CD8-positive, alpha-beta memory T cell (primary cell): ENCODE measurements at regions not wholly inside any gene's neighbourhood (a gene's known extent, or its start where the extent isn't known, plus 50 kb on each side); places are given as distances from the start of the nearest gene placed in this dataset.
"Not testable (repeated sequence)": the region's sequence is repeated elsewhere in the genome, so short reads cannot be mapped to it uniquely, and the experiment has no call there.

Experiments used
- CTCF ChIA-PET: fragments of 350-600 bp; sonication (Branson Sonifier 250); formaldehyde crosslinking; loops from one replicate; lab custom pipeline; 2021; ENCODE audit warnings: antibody characterized with exemption; lab: Charles Lee
- POLR2A ChIA-PET: fragments of 350-600 bp; sonication (Branson Sonifier 250); formaldehyde crosslinking; loops from one replicate; lab custom pipeline; 2021; ENCODE audit warnings: antibody characterized with exemption; lab: Charles Lee
- DNase-seq, 5 donors: peaks; one replicate each; pipeline versions ENCODE4 v3.0.0 to v3.0.0-alpha.2; 2020 to 2022; ENCODE audit warnings: mixed read lengths in 1 of 5
- H3K27ac ChIP-seq: one replicate; pipeline ENCODE4 v1.7.0; 2013; ENCODE audit warnings: low read depth, mild to moderate bottlenecking, low read length, moderate library complexity
- H3K27me3 ChIP-seq: 2 replicates; pipeline ENCODE4 v1.7.0; 2013; ENCODE audit warnings: low read length, mild to moderate bottlenecking; ENCODE audit not compliant: insufficient read depth, poor library complexity, severe bottlenecking
- H3K36me3 ChIP-seq: 2 replicates; pipeline ENCODE4 v1.7.0; 2013; ENCODE audit warnings: mild to moderate bottlenecking, low read length, moderate library complexity; ENCODE audit not compliant: insufficient read depth
- H3K4me1 ChIP-seq: 2 replicates; pipeline ENCODE4 v1.7.0; 2013; ENCODE audit warnings: mild to moderate bottlenecking, low read length, moderate library complexity; ENCODE audit not compliant: insufficient read depth
- H3K4me3 ChIP-seq: 2 replicates; pipeline ENCODE4 v1.7.0; 2013; ENCODE audit warnings: mild to moderate bottlenecking, low read length
- H3K9me3 ChIP-seq: 2 replicates; pipeline ENCODE4 v1.7.0; 2013; ENCODE audit warnings: mild to moderate bottlenecking, low read length
- H3K27ac Mint-ChIP-seq, 8 donors: one replicate each; pipeline ENCODE4 v1.8.0; 2020 to 2021; ENCODE audit warnings: mixed read lengths in 8 of 8, mild to moderate bottlenecking in 6 of 8, inconsistent platforms in 3 of 8, moderate library complexity in 3 of 8
- H3K27me3 Mint-ChIP-seq, 2 donors: one replicate each; pipeline ENCODE4 v1.8.0; 2020 to 2021; ENCODE audit warnings: mixed read lengths in 2 of 2, mild to moderate bottlenecking in 1 of 2, moderate library complexity in 1 of 2
- H3K36me3 Mint-ChIP-seq, 3 donors: one replicate each; pipeline ENCODE4 v1.8.0; 2020 to 2021; ENCODE audit warnings: mixed read lengths in 3 of 3, inconsistent platforms in 1 of 3, mild to moderate bottlenecking in 1 of 3
- H3K4me1 Mint-ChIP-seq, 3 donors: one replicate each; pipeline ENCODE4 v1.8.0; 2020 to 2021; ENCODE audit warnings: mixed read lengths in 3 of 3, inconsistent platforms in 1 of 3, mild to moderate bottlenecking in 1 of 3
- H3K4me3 Mint-ChIP-seq, 7 donors: one replicate each; pipeline ENCODE4 v1.8.0; 2020 to 2021; ENCODE audit warnings: mixed read lengths in 7 of 7, mild to moderate bottlenecking in 6 of 7, moderate library complexity in 4 of 7, inconsistent platforms in 2 of 7
- H3K9me3 Mint-ChIP-seq, 5 donors: one replicate each; pipeline ENCODE4 v1.8.0; 2020 to 2022; ENCODE audit warnings: mixed read lengths in 5 of 5, mild to moderate bottlenecking in 3 of 5, moderate library complexity in 2 of 5, inconsistent platforms in 1 of 5

- H3K4me3 Mint-ChIP-seq, result peak overlapping the region in 1 of 7 donors; percentile 44
- H3K36me3 ChIP-seq, H3K4me1 Mint-ChIP-seq, H3K27me3 ChIP-seq, H3K36me3 Mint-ChIP-seq, H3K27me3 Mint-ChIP-seq, CTCF ChIA-PET, H3K27ac ChIP-seq, H3K27ac Mint-ChIP-seq, H3K9me3 ChIP-seq, H3K4me1 ChIP-seq, H3K4me3 ChIP-seq, H3K9me3 Mint-ChIP-seq, POLR2A ChIA-PET: not testable (repeated sequence)
- peak in 1 of 5 donors; percentile 42 for DNase-seq
Measured at GRCh38 chr20:30724688-30725074, 532.8 kb upstream of the DEFB115 start.

DNA sequence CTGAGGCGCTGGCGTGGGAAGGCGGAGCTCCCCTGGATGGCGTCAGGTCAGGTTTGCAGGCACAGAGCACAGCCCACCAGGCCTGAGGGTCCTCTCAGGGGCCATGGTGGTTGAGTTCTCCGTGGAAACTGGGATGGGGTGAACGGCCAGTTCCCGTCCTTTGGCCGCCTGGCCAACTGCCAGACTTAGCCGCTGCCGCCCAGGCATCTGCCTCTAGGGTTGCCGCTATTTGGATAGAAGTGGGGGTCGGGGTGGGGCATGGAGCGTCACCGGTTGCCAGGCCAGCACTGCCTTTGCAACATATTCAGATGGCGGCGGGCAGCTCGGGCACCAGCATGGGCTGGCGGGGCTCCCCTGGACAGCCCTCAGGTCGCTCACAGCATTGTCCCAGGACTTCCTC lies 532.3 kb upstream of the DEFB115 start:
- H3K4me3 Mint-ChIP-seq, H3K27me3 Mint-ChIP-seq, H3K27ac ChIP-seq, H3K36me3 Mint-ChIP-seq, H3K36me3 ChIP-seq, H3K9me3 Mint-ChIP-seq, H3K4me3 ChIP-seq, POLR2A ChIA-PET, H3K9me3 ChIP-seq, H3K4me1 Mint-ChIP-seq, DNase-seq, CTCF ChIA-PET, H3K4me1 ChIP-seq, H3K27ac Mint-ChIP-seq, H3K27me3 ChIP-seq: not testable (repeated sequence)

DNA sequence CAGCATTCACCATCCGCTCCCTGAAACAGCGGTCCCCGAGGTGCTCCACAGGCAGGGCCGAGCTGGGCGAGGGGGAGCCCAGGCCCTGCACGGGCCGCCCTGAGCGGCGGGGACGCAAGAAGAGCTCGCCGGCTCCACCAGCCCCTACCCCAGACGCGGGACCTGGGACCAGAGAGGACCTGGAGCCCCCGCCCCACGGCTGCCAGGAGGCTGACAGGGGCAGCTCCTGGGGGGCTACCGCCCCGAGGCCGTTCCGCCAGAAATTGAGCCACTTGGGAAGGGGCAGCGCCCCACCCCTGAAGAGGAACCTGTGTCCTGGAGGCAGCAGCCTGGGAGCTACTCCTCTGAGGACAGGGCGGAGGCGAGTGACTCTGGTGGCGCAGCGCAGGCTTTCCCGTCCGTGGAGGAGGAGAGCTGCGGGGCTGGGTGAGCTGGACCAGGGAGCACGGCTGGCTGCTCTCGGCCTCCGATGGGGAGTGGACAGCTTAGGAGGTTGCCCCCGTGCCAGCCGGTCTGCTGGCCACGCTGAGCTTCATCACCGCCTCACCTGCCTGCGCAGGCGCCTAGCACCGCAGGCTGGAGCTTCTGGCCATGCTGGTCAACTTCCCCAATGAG lies 529.1 kb upstream of the DEFB115 start:
- H3K27ac ChIP-seq, H3K9me3 ChIP-seq, CTCF ChIA-PET, H3K4me1 ChIP-seq, H3K4me3 Mint-ChIP-seq, H3K36me3 Mint-ChIP-seq, H3K4me3 ChIP-seq, H3K27ac Mint-ChIP-seq, H3K36me3 ChIP-seq, POLR2A ChIA-PET, H3K4me1 Mint-ChIP-seq, H3K27me3 ChIP-seq, H3K27me3 Mint-ChIP-seq, DNase-seq: not testable (repeated sequence)
- H3K9me3 Mint-ChIP-seq, result peaks cover 7 to 16% (median 8%) of the 10 kb centered on the region in 5 donors
